ENCODE measurements at regions not wholly inside any gene's neighbourhood (a gene's known extent, or its start where the extent isn't known, plus 50 kb on each side); places are given as distances from the start of the nearest gene placed in this dataset.

- Histone ChIP-seq H3K36me3 (no peaks in the 10 kb centered on the region), H3K9me3 (no peaks in the 10 kb centered on the region), H3K4me3 (ENCODE audit: low read depth in 1 of 2, low read length in 1 of 2) (no peak overlapping the region), H3K27me3 (no peaks in the 10 kb centered on the region), H3K27ac (no peak overlapping the region), H3K4me1 (ENCODE audit: control insufficient read depth in 1 of 2, insufficient read depth in 1 of 2, low read depth in 1 of 2, low read length in 1 of 2) (no peaks in the 10 kb centered on the region)
- TF ChIP-seq CTCF (IDR thresholded peaks at IDR 0.05), result no peak
Measured at GRCh38 chr4:180141734-180142133, 2101.5 kb upstream of the TENM3 start.

GRCh38 chr4:180148737-180149136, 2094.5 kb upstream of the TENM3 start:
- Histone ChIP-seq H3K9me3 (no peaks in the 10 kb centered on the region), H3K4me3 (ENCODE audit: low read depth in 1 of 2, low read length in 1 of 2) (no peak overlapping the region), H3K27ac (no peak overlapping the region), H3K36me3 (no peaks in the 10 kb centered on the region), H3K27me3 (no peaks in the 10 kb centered on the region), H3K4me1 (ENCODE audit: control insufficient read depth in 1 of 2, insufficient read depth in 1 of 2, low read depth in 1 of 2, low read length in 1 of 2) (no peaks in the 10 kb centered on the region)
- TF ChIP-seq CTCF (IDR thresholded peaks at IDR 0.05), result no peak

GRCh38 chr4:180150818-180151217, 2092.4 kb upstream of the TENM3 start:
- no peak for TF ChIP-seq CTCF (IDR thresholded peaks at IDR 0.05)
- H3K27ac ChIP-seq, result no peak overlapping the region
- H3K4me1 ChIP-seq (ENCODE audit: control insufficient read depth in 1 of 2, insufficient read depth in 1 of 2, low read depth in 1 of 2, low read length in 1 of 2), result no peaks in the 10 kb centered on the region
- H3K36me3 ChIP-seq, result no peaks in the 10 kb centered on the region
- H3K4me3 ChIP-seq (ENCODE audit: low read depth in 1 of 2, low read length in 1 of 2), result no peak overlapping the region
- H3K9me3 ChIP-seq, result no peaks in the 10 kb centered on the region
- no peaks in the 10 kb centered on the region for H3K27me3 ChIP-seq

- Histone ChIP-seq H3K36me3 (no peaks in the 10 kb centered on the region), H3K4me1 (ENCODE audit: control insufficient read depth in 1 of 2, insufficient read depth in 1 of 2, low read depth in 1 of 2, low read length in 1 of 2) (no peaks in the 10 kb centered on the region), H3K9me3 (no peaks in the 10 kb centered on the region), H3K4me3 (ENCODE audit: low read depth in 1 of 2, low read length in 1 of 2) (no peak overlapping the region), H3K27me3 (no peaks in the 10 kb centered on the region), H3K27ac (no peak overlapping the region)
- TF ChIP-seq CTCF (IDR thresholded peaks at IDR 0.05), result no peak
Measured at GRCh38 chr4:180152831-180153230, 2090.4 kb upstream of the TENM3 start.

- no peaks in the 10 kb centered on the region for H3K36me3 ChIP-seq
- no peak overlapping the region for H3K27ac ChIP-seq
- no peak overlapping the region for H3K4me3 ChIP-seq (ENCODE audit: low read depth in 1 of 2, low read length in 1 of 2)
- H3K27me3 ChIP-seq, result no peaks in the 10 kb centered on the region
- TF ChIP-seq CTCF (IDR thresholded peaks at IDR 0.05), result no peak
- H3K4me1 ChIP-seq (ENCODE audit: control insufficient read depth in 1 of 2, insufficient read depth in 1 of 2, low read depth in 1 of 2, low read length in 1 of 2), result no peaks in the 10 kb centered on the region
- H3K9me3 ChIP-seq, result no peaks in the 10 kb centered on the region
Measured at GRCh38 chr4:180153587-180153986, 2089.6 kb upstream of the TENM3 start.

GRCh38 chr4:180156684-180157083, 2086.5 kb upstream of the TENM3 start:
- Histone ChIP-seq H3K36me3 (no peaks in the 10 kb centered on the region), H3K9me3 (no peaks in the 10 kb centered on the region), H3K27me3 (no peaks in the 10 kb centered on the region), H3K27ac (no peak overlapping the region), H3K4me3 (ENCODE audit: low read depth in 1 of 2, low read length in 1 of 2) (no peak overlapping the region), H3K4me1 (ENCODE audit: control insufficient read depth in 1 of 2, insufficient read depth in 1 of 2, low read depth in 1 of 2, low read length in 1 of 2) (no peaks in the 10 kb centered on the region)
- TF ChIP-seq CTCF (IDR thresholded peaks at IDR 0.05), result no peak
